T-cell (primary cell): ENCODE measurements at regions not wholly inside any gene's neighbourhood (a gene's known extent, or its start where the extent isn't known, plus 50 kb on each side); places are given as distances from the start of the nearest gene placed in this dataset.

Source experiments
- ATAC-seq, 4 experiments: fragments of 200-7000 bp in 3 of 4; fragments of 150-1000 bp in 1 of 4; cut with Tn5 transposase; replicated peaks in 1 of 4; 1 replicate in 3 of 4; 2 replicates in 1 of 4; pipeline ENCODE4 v1.10.0; 2021; ENCODE audit warnings: moderate library complexity in 3 of 4, mild to moderate bottlenecking in 2 of 4, moderate number of reproducible peaks in 1 of 4
- CTCF ChIA-PET, 2 donors: fragments of 300-600 bp; sonication (Branson Sonifier 250); formaldehyde crosslinking; loops; one replicate each; lab custom pipeline; 2022; ENCODE audit warnings: antibody characterized with exemption in 2 of 2; lab: Charles Lee
- POLR2A ChIA-PET, 2 donors: fragments of 300-600 bp; sonication (Branson Sonifier 250); formaldehyde crosslinking; loops; one replicate each; lab custom pipeline; 2022; ENCODE audit warnings: antibody characterized with exemption in 2 of 2; lab: Charles Lee
- DNase-seq, 35 experiments: peaks; one replicate each; pipeline versions ENCODE4 v3.0.0 to v3.0.0-alpha.2; 2013 to 2023
- H3K27ac ChIP-seq: one replicate; pipeline ENCODE4 v1.5.1; 2013; ENCODE audit warnings: low read length
- H3K27me3 ChIP-seq, 2 experiments: replicated peaks in 1 of 2; 1 replicate in 1 of 2; 2 replicates in 1 of 2; pipeline versions ENCODE4 v1.6.1 to v1.7.0; 2013; ENCODE audit warnings: low read length in 1 of 2, mixed read lengths in 1 of 2; ENCODE audit not compliant: control insufficient read depth in 2 of 2, insufficient read depth in 2 of 2; ENCODE audit errors: extremely low read depth in 1 of 2
- H3K36me3 ChIP-seq, 2 donors: 1 replicate in 1 of 2; 2 replicates in 1 of 2; pipeline versions ENCODE4 v1.6.1 to v1.7.0; 2013; ENCODE audit warnings: low read length in 1 of 2; ENCODE audit not compliant: control insufficient read depth in 2 of 2, insufficient read depth in 1 of 2; ENCODE audit errors: extremely low read depth in 1 of 2
- H3K4me1 ChIP-seq, 2 experiments: 1 replicate in 1 of 2; 2 replicates in 1 of 2; pipeline versions ENCODE4 v1.6.1 to v1.7.0; 2013; ENCODE audit warnings: low read length in 2 of 2, mixed read lengths in 1 of 2; ENCODE audit not compliant: insufficient read depth in 2 of 2, control insufficient read depth in 1 of 2; ENCODE audit errors: extremely low read depth in 1 of 2
- H3K4me3 ChIP-seq, 2 donors: 1 replicate in 1 of 2; 2 replicates in 1 of 2; pipeline versions ENCODE4 v1.5.1 to v1.7.0; 2013; ENCODE audit warnings: mild to moderate bottlenecking in 2 of 2, low read length in 1 of 2, moderate library complexity in 1 of 2; ENCODE audit not compliant: control insufficient read depth in 1 of 2; ENCODE audit errors: extremely low read depth in 1 of 2
- H3K9me3 ChIP-seq: 2 replicates; pipeline ENCODE4 v1.7.0; 2013
- H3K27ac Mint-ChIP-seq, 2 donors: one replicate each; pipeline ENCODE4 v1.8.0; 2020 to 2021; ENCODE audit warnings: mild to moderate bottlenecking in 2 of 2, mixed read lengths in 2 of 2
- H3K27me3 Mint-ChIP-seq, 2 donors: one replicate each; pipeline ENCODE4 v1.8.0; 2021 to 2022; ENCODE audit warnings: mixed read lengths in 2 of 2
- H3K36me3 Mint-ChIP-seq: one replicate; pipeline ENCODE4 v1.8.0; 2021; ENCODE audit warnings: mixed read lengths
- H3K4me1 Mint-ChIP-seq, 3 donors: one replicate each; pipeline ENCODE4 v1.8.0; 2020 to 2022; ENCODE audit warnings: mixed read lengths in 3 of 3, mild to moderate bottlenecking in 1 of 3
- H3K4me3 Mint-ChIP-seq, 3 donors: one replicate each; pipeline ENCODE4 v1.8.0; 2020 to 2022; ENCODE audit warnings: mild to moderate bottlenecking in 3 of 3, mixed read lengths in 3 of 3, moderate library complexity in 3 of 3
- H3K9me3 Mint-ChIP-seq, 3 donors: one replicate each; pipeline ENCODE4 v1.8.0; 2020 to 2022; ENCODE audit warnings: mixed read lengths in 3 of 3
- WGBS: methylation state at CpG from one replicate; pipeline ENCODE4 v1.1.5; 2013; ENCODE audit warnings: missing lambda C conversion rate; ENCODE audit not compliant: insufficient coverage; 5-methylcytosine and 5-hydroxymethylcytosine counted together

DNA sequence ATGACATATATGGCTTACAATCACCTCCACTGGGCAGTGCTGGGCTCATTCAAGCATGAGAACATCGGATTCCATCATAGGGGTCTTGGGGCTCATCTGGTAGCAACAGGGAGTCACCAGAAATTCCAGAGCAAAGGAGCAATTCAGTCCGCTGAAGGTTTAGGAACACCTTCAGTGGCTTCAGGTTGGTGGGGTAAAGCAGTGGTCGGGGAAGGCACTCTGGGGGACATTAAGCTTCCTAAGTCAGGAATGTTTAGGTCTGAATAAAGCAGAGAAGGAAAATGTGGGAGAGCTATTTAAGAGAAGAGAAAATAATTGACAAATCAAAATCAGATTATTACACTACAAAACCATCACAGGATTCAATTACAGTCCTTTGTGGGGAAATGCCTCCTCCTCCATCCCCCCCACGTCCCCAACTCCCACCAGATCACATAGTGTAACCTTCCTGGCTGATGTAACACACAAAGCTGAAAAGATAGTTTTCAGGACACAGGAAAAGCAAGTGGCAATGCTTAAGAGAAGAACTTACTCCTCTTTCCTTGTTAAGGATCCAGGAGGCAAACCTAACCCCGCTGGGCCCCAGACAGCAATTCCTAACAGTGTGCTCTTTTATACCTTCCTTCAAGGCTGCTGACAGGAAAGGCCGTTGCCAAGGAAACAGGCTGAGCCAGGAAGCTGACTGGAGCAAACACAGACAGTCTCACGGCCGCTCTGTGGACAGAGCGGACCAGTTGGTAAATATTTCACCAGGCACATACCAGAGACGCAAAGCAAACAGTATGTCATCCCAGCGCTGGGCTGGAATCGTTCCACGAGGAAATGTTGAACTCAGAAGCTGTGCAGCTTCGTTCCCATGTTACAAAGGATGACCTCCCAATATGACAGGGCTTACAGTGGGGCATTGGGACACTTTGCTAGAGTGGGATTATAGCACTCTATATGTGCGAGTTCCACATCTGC, 57.5 kb upstream of the LMCD1 start:
- DNase-seq (no peak), ATAC-seq (no peak)
- Mint-ChIP-seq H3K9me3 (no peaks in the 10 kb centered on the region), H3K4me1 (peaks cover 0 to 2% (median 0%) of the 10 kb centered on the region in 3 donors), H3K27me3 (peaks cover 6 to 22% of the 10 kb centered on the region in 2 donors), H3K4me3 (no peak overlapping the region), H3K36me3 (no peaks in the 10 kb centered on the region), H3K27ac (no peak overlapping the region)
- no peak overlapping the region for H3K4me3 ChIP-seq
- H3K9me3 ChIP-seq, result no peaks in the 10 kb centered on the region
- no peaks in the 10 kb centered on the region for H3K36me3 ChIP-seq
- ChIA-PET POLR2A (interaction anchor here in 1 of 2 donors (0.8 kb wide), 1 partner anchor 57 kb away, joined by 4 read pairs; no protein-coding TSS in a partner anchor), CTCF (no interaction called here)
- WGBS, result 37% methylated on average over 12 of the region's 15 CpGs
- no peaks in the 10 kb centered on the region for H3K27me3 ChIP-seq
- H3K27ac ChIP-seq, result no peak overlapping the region
- no peaks in the 10 kb centered on the region for H3K4me1 ChIP-seq

DNA sequence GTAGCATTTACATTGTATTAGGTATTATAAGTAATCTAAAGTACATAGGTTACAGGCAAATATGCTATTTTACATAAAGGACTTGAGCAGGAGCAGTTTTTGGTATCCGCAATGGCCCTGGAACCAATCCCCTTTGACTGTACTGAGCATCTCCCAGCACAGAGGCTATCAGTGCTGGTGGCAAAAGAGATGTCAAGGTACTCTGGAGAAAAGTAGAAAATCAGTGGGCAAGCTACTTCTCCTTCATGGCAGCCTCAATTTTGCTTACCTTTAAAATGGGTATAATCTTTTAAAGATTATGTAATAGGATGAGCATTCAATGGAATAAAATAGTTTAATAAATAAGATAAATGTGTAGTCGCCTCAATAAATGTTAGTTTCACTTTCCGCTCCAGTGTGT, 56.7 kb upstream of the LMCD1 start:
- H3K4me1 Mint-ChIP-seq, result peaks cover 0 to 2% (median 0%) of the 10 kb centered on the region in 3 donors
- H3K27me3 Mint-ChIP-seq, result peaks cover 6 to 22% of the 10 kb centered on the region in 2 donors
- Histone ChIP-seq H3K27me3 (no peaks in the 10 kb centered on the region), H3K9me3 (no peaks in the 10 kb centered on the region), H3K4me1 (no peaks in the 10 kb centered on the region), H3K27ac (no peak overlapping the region), H3K36me3 (no peaks in the 10 kb centered on the region), H3K4me3 (no peak overlapping the region)
- H3K27ac Mint-ChIP-seq, result no peak overlapping the region
- ChIA-PET CTCF (no interaction called here), POLR2A (no interaction called here)
- no peak overlapping the region for H3K4me3 Mint-ChIP-seq
- no peaks in the 10 kb centered on the region for H3K9me3 Mint-ChIP-seq
- H3K36me3 Mint-ChIP-seq, result no peaks in the 10 kb centered on the region
- DNase-seq (no peak), ATAC-seq (no peak)
- no CpG with 5 or more reads among the region's 3 CpGs for WGBS

DNA sequence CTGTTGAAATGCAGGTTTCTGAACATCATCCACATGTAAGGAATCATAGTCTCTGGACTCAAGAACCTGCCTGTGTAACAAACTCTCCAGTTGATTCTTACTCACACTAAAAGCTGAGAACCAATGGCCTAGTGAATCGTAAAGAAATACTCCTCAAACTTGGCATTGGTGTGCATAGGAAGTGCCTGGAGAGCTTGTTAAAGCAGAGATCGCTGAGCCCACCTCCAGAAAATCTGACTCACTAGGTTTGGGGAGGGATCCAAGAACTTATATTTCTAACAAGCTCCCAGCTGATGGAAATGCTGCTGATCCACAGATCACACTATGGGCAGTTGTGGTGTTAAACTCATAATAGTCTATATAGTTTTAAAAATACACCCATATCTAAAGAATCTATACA, 55.8 kb upstream of the LMCD1 start:
- DNase-seq (no peak), ATAC-seq (no peak)
- H3K36me3 ChIP-seq, result no peaks in the 10 kb centered on the region
- Mint-ChIP-seq H3K27ac (no peak overlapping the region), H3K27me3 (peaks cover 6 to 22% of the 10 kb centered on the region in 2 donors), H3K36me3 (no peaks in the 10 kb centered on the region), H3K4me3 (no peak overlapping the region), H3K9me3 (no peaks in the 10 kb centered on the region), H3K4me1 (peaks cover 0 to 2% (median 0%) of the 10 kb centered on the region in 3 donors)
- no peaks in the 10 kb centered on the region for H3K4me1 ChIP-seq
- H3K27me3 ChIP-seq, result no peaks in the 10 kb centered on the region
- ChIA-PET POLR2A (no interaction called here), CTCF (interaction anchor here in 1 of 2 donors (0.6 kb wide), 1 partner anchor 10 kb away, joined by 3 read pairs; no protein-coding TSS in a partner anchor)
- WGBS, result no CpG with 5 or more reads among the region's 2 CpGs
- H3K4me3 ChIP-seq, result no peak overlapping the region
- no peaks in the 10 kb centered on the region for H3K9me3 ChIP-seq
- no peak overlapping the region for H3K27ac ChIP-seq

GRCh38 chr3:8446845-8447244, 54.8 kb upstream of the LMCD1 start:
- H3K4me3 ChIP-seq, result no peak overlapping the region
- Mint-ChIP-seq H3K4me1 (peaks cover 0 to 2% (median 0%) of the 10 kb centered on the region in 3 donors), H3K4me3 (no peak overlapping the region), H3K36me3 (no peaks in the 10 kb centered on the region), H3K27me3 (peaks cover 6 to 25% of the 10 kb centered on the region in 2 donors), H3K27ac (no peak overlapping the region), H3K9me3 (no peaks in the 10 kb centered on the region)
- ChIA-PET POLR2A (no interaction called here), CTCF (no interaction called here)
- no peak overlapping the region for H3K27ac ChIP-seq
- WGBS, result no CpG with 5 or more reads among the region's 2 CpGs
- H3K36me3 ChIP-seq, result no peaks in the 10 kb centered on the region
- H3K4me1 ChIP-seq, result no peaks in the 10 kb centered on the region
- no peaks in the 10 kb centered on the region for H3K9me3 ChIP-seq
- no peak for DNase-seq
- ATAC-seq, result no peak
- H3K27me3 ChIP-seq, result no peaks in the 10 kb centered on the region

- Mint-ChIP-seq H3K27ac (no peak overlapping the region), H3K4me1 (no peaks in the 10 kb centered on the region), H3K27me3 (peaks cover 8 to 22% of the 10 kb centered on the region in 2 donors), H3K9me3 (no peaks in the 10 kb centered on the region), H3K4me3 (no peak overlapping the region), H3K36me3 (no peaks in the 10 kb centered on the region)
- CTCF ChIA-PET, result no interaction called here
- Histone ChIP-seq H3K4me1 (no peaks in the 10 kb centered on the region), H3K4me3 (no peak overlapping the region), H3K27ac (no peak overlapping the region), H3K9me3 (no peaks in the 10 kb centered on the region), H3K27me3 (peaks cover 0 to 2% of the 10 kb centered on the region in 2 experiments), H3K36me3 (no peaks in the 10 kb centered on the region)
- POLR2A ChIA-PET, result no interaction called here
- ATAC-seq, result no peak
- no peak for DNase-seq
Measured at GRCh38 chr3:8450618-8451017, 51.0 kb upstream of the LMCD1 start.

DNA sequence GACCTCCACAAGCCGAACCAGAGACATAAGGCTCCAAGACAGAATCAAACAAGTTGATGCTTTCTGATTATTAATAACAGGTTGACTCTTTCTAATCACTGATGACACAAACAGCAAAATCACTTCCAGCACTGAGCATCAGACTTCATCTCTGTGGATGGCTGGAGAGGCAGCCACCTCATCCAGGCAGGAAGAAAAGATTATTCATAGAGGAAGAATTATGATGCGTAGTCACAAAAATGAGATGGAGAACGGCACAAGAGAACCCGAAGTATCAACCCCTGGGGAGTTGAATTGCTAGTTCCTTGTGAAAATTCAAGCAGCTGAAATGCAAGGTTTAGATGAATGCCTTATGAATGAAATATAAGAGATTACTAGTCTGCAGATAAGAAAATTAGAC, 49.9 kb upstream of the LMCD1 start:
- WGBS, result 92% methylated on average over 3 of the region's 4 CpGs
- POLR2A ChIA-PET, result no interaction called here
- no peak overlapping the region for H3K4me3 ChIP-seq
- H3K27me3 Mint-ChIP-seq, result peaks cover 7 to 14% of the 10 kb centered on the region in 2 donors
- peaks cover 0 to 2% of the 10 kb centered on the region in 2 experiments for H3K27me3 ChIP-seq
- CTCF ChIA-PET, result no interaction called here
- H3K27ac Mint-ChIP-seq, result no peak overlapping the region
- H3K4me1 Mint-ChIP-seq, result no peaks in the 10 kb centered on the region
- no peaks in the 10 kb centered on the region for H3K4me1 ChIP-seq
- H3K9me3 ChIP-seq, result no peaks in the 10 kb centered on the region
- no peak overlapping the region for H3K4me3 Mint-ChIP-seq
- no peaks in the 10 kb centered on the region for H3K36me3 Mint-ChIP-seq
- DNase-seq (no peak), ATAC-seq (no peak)
- H3K9me3 Mint-ChIP-seq, result no peaks in the 10 kb centered on the region
- no peaks in the 10 kb centered on the region for H3K36me3 ChIP-seq
- H3K27ac ChIP-seq, result no peak overlapping the region
